ENCODE measurements at regions not wholly inside any gene's neighbourhood (a gene's known extent, or its start where the extent isn't known, plus 50 kb on each side); places are given as distances from the start of the nearest gene placed in this dataset.

DNA sequence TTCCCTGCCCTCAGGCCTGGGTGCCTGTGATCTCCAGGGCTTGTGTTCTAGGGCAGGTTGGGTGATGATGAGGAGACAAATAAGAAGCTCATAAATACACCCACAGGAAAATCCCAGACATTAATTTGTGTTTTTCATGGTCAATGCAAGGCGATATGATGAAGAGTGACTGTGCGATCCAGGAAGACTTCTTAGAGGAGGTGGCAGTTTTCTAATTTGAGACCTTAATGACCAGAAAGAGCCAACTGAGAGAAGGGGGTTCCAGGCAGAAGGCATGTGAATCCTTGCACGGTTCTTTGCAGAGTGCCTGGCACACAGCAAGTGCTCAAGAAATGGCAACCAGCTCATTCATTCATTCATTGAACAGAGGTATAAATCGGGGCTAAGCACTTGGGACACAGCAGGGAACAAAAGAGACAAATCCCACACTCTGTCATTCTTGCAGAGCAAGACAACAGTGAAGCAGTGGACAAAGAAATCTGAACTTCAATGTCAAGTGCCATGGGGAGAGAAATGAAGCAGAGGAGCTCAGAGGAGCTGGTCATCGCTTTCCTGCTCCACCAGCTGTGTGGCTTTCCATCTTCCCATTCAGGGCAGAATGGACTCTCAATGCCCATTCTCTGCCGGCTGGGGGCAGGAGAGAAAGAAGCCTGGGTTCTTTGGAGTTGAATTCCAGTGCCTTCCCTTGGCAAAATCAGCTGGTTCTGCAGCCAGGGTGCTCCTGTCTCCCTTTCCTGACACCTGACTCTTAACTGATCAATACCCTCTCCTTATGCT lies 128.3 kb downstream of the AACS start:
- DNase-seq (ENCODE audit: low read depth in 2 of 2) = no peak

DNA sequence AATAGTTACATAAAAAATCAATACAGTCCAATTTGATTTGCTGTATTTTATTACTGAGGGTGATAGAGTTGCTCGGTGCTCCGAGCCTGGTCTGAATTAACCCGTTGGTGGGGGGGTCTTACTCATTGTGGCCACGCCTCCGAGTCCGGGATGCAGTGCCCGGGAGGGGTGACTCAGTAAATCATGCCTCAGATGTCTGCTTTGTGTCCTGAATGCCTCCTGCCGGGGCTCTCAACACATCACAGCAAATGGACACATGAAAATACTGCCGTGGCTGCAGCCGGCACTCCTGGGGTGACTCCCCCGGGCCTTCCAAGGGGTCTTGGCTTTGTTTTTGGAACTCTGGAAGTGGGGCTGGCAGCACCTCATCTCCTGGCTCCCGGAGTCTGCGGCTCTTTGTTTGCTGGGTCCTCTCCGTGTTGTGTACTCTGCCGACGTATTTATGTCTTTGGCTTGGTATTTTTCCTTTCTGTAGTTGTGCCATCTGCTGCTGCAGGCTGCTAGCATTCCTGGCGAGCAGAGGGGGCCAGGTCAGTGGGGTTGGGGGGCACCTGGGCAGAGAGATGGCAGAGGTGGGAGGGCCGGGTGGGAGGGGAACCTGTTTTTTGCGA lies 129.0 kb downstream of the AACS start:
- DNase-seq (ENCODE audit: low read depth in 2 of 2) = no peak

- no peak for DNase-seq (ENCODE audit: low read depth in 2 of 2)
Observed at GRCh38 chr12:125194987-125195386, 129.8 kb downstream of the AACS start.

DNA sequence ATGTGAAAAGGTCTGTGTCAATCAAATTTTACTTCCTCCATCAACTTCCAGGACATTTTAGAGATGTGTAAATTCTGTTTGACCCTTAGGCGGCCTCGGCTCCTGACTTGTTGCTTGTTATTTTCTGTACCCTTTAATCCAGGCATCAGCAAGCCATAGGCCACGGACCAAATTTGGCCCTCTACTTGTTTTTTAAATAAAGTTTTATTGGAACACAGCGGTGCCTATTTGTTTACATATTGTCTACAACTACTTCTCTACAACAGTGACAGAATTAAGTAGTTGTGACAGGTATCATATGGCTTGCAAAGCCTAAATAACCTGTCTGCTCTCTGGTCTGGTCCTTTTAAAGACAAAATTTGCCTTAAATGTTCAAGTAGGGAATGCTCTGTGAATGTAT lies 132.1 kb downstream of the AACS start:
- DNase-seq (ENCODE audit: low read depth in 2 of 2) = no peak

DNA sequence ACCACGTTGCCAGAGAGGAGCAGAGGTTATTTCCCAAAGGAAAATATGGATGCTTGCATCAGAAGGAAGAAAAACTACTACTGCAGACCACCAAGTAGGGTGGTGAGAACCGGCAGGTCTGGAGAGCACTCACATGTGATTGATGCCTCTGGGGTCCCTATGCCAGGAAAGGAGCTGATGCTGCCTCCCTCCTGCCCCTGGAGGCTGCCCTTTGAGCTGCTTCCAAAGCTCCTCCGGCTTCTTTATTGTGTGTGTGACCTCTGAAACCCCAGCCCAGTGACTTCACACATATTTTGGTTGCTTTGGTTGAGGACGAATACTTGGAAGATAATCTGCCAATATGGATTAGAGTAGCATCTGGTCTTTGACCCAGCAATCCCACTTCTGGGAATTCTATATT lies 133.4 kb downstream of the AACS start:
- no peak for DNase-seq (ENCODE audit: low read depth in 2 of 2)

- no peak for DNase-seq (ENCODE audit: low read depth in 2 of 2)
Observed at GRCh38 chr12:125201090-125201489, 135.9 kb downstream of the AACS start.

DNA sequence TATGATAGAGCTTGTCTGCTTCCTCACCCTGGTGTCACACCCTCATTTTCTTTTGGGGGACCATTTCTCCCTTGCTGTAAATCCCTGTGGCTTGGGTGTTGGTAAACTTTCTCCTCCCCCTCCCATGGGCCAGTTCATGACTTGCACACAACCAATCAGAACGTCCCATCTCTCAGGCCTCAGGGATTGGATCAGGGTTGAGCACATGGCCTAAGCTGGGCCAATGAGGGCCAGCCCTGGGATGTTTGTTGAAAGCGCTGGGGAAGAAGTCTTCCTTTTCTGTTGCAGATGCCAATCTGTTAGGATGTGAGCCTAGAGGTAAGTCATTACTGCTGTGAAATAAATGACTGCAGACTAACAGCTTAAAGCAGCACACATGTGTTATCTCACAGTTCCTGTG lies 136.7 kb downstream of the AACS start:
- DNase-seq (ENCODE audit: low read depth in 2 of 2) = no peak

GRCh38 chr12:125202421-125202820 lies 137.2 kb downstream of the AACS start:
- no peak for DNase-seq (ENCODE audit: low read depth in 2 of 2)

DNA sequence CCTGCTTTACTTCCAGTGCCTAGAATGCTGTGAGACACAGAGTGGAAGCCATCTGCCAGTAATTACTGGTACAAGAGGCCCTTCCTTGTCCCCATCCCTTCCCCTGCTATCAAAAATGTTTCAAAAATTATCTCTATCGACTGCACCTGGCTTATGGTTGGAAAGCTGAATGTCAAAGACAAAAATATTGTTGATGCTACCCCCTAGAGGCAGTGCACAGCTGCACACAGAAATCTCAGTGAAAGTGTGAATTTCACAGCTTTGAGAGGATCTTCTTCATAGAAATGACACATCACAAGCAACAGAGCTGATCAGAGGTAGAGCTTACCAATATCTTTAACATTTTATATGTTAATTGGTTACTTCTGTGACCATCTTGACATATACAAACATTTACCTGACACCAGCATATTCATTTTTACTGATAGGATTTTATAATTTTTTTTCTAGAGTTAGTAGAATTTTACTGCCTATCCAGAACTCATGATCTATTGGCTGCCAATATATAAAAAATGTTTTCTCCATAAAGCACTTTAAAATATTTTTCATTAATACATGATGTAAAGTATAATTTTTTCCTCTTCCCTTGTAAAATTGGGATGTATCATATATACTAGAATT lies 138.0 kb downstream of the AACS start:
- DNase-seq (ENCODE audit: low read depth in 2 of 2) = no peak

DNA sequence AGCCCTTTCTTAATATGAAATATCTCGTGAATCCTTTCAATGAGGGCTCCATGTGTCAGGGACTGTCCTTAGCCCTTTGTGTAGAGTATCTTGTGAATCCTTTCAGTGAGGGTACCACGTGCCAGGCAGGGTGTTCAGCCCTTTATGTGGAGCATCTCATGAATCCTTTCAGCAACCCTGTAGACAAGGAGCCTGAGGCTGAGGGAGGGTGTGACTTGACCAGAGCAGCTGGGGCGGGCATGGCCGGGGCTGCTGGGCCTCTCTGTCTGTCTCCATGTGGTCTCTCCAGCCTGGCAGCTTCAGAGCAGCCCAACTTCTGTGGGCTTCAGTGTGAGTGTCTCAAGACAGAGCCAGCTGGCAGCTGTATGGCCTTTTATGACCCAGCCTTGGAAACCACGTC lies 140.2 kb downstream of the AACS start:
- DNase-seq (ENCODE audit: low read depth in 2 of 2) = no peak

DNA sequence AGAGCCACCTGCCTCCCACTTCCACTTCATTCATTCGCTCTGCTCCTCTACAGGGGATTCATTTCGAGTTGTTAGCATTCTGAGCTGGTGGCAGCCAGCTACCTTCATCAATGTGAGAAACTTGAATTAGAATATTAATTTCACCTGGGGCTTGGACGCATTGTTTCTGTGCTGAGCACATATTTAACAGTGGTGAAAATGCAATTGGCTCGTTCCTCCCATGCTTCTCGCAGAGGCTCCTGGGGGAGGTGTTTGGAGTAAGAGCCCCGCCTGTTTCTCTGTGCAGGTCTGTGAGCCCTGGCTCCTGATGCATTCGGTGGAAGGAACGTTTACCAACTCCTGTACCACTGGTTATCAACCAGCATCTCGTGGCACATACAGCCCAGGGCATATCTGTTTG lies 141.5 kb downstream of the AACS start:
- DNase-seq (ENCODE audit: low read depth in 2 of 2) = no peak

- DNase-seq (ENCODE audit: low read depth in 2 of 2) = no peak
Observed at GRCh38 chr12:125208334-125208733, 143.1 kb downstream of the AACS start.

GRCh38 chr12:125208942-125209341 lies 143.7 kb downstream of the AACS start:
- no peak for DNase-seq (ENCODE audit: low read depth in 2 of 2)

GRCh38 chr12:125210104-125210755 lies 145.0 kb downstream of the AACS start:
- DNase-seq (ENCODE audit: low read depth in 2 of 2) = no peak

DNA sequence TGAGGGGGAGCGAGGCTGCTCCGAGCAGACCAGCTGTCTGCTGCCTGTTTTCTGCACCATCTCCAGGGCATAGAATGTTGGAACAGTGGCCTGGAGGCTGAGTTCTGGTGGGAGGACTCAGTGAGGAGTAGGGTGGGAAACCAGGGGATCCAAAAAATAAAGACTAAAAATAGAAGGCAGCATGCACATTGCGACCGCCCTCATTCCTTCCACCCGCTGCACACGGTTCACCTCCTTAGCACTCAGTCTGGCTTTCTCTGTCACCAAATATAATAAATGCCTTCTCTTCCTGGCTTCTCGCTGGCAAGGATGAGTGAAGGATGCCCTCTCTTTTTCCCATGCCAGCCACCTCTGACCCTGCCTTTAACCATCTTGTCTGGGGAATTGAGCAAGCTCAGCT lies 146.2 kb downstream of the AACS start:
- no peak for DNase-seq (ENCODE audit: low read depth in 2 of 2)

- DNase-seq (ENCODE audit: low read depth in 2 of 2) = no peak
Observed at GRCh38 chr12:125214289-125214688, 149.1 kb downstream of the AACS start.

GRCh38 chr12:125216756-125217155 lies 151.5 kb downstream of the AACS start:
- no peak for DNase-seq (ENCODE audit: low read depth in 2 of 2)

GRCh38 chr12:125217308-125217707 lies 152.1 kb downstream of the AACS start:
- no peak for DNase-seq (ENCODE audit: low read depth in 2 of 2)

- no peak for DNase-seq (ENCODE audit: low read depth in 2 of 2)
Observed at GRCh38 chr12:125218952-125219351, 153.7 kb downstream of the AACS start.

DNA sequence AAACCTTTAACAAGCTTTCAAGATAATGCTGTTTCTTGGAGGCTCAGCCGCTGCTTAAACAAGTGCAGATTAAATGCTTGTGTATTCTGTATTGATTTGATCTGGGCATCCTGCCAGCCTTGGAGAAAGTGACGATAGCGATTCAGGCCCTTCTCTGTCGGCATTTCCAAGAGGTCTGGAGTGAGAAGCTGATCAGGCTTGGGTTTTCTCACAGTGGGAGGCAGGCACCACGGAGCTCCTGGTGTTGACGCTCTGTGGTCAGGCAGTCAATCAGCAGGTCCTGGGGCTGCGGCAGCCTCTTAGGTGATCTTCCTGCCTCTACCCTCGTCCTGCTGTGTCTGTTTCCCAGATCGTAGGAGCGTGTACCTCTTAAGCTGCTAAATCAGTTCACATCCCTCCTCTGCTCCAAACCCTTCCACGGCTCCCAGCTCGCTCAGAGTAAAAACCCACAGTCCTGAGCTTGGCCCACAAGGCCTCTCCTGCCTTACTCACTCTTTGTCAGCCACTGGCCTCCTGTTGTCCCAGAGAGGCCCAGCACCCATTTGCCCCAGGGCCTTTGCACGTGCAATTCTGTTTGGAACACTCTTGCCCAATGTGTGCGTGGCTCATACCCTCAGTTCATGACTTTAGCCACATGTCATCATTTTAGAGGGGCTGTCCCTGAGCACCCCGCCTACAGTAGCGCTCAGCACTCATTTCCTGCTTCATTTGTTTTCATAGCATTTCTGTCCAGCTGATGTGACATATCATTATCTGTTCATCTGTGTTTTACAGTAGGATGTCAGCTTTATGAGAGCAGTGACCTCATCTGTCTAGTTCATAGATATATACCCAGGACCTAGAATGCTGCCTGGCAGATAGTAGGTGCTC lies 155.4 kb downstream of the AACS start:
- DNase-seq (ENCODE audit: low read depth in 2 of 2) = no peak

GRCh38 chr12:125221602-125222001 lies 156.4 kb downstream of the AACS start:
- no peak for DNase-seq (ENCODE audit: low read depth in 2 of 2)

GRCh38 chr12:125222876-125223275 lies 157.6 kb downstream of the AACS start:
- DNase-seq (ENCODE audit: low read depth in 2 of 2) = no peak
